Transverse colon (tissue), 4 donors: ENCODE measurements at regions not wholly inside any gene's neighbourhood (a gene's known extent, or its start where the extent isn't known, plus 50 kb on each side); places are given as distances from the start of the nearest gene placed in this dataset.

Experiments
- DNase-seq: peaks from one replicate; pipeline ENCODE4 v3.0.0-alpha.2; 2019
- H3K27ac ChIP-seq, 4 donors: fragments of 200-600 bp; sonication (generic); 2 replicates each; pipeline ENCODE4 v1.5.1; 2016 to 2018; ENCODE audit warnings: inconsistent platforms in 4 of 4
- H3K27me3 ChIP-seq: fragments of 200-600 bp; sonication (generic); 2 replicates; pipeline ENCODE4 v1.5.1; 2017; ENCODE audit warnings: inconsistent platforms
- H3K36me3 ChIP-seq, 4 donors: fragments of 200-600 bp; sonication (generic); 2 replicates each; pipeline ENCODE4 v1.5.1; 2017 to 2019; ENCODE audit warnings: inconsistent platforms in 4 of 4
- H3K4me1 ChIP-seq, 4 donors: fragments of 200-600 bp; sonication (generic); 2 replicates each; pipeline ENCODE4 v1.5.1; 2017 to 2020; ENCODE audit warnings: inconsistent platforms in 4 of 4
- H3K4me3 ChIP-seq, 4 donors: fragments of 200-600 bp; sonication (generic); 1 replicate in 1 of 4; 2 replicates in 3 of 4; pipeline versions ENCODE4 v1.5.1 to v1.6.1; 2017 to 2019; ENCODE audit warnings: inconsistent platforms in 4 of 4
- H3K9me3 ChIP-seq, 2 donors: fragments of 200-600 bp; sonication (generic); 2 replicates each; pipeline ENCODE4 v1.5.1; 2017 to 2019; ENCODE audit warnings: inconsistent platforms in 2 of 2
- CTCF ChIP-seq, 5 experiments: fragments of 200-600 bp in 3 of 5; fragments of 450-650 bp in 2 of 5; sonication (generic) in 3 of 5; IDR thresholded peaks; 1 replicate in 2 of 5; 2 replicates in 3 of 5; pipeline ENCODE4 v1.5.1; 2016 to 2017; ENCODE audit warnings: antibody characterized with exemption in 5 of 5, inconsistent platforms in 3 of 5, mild to moderate bottlenecking in 2 of 5, moderate library complexity in 1 of 5
- EP300 ChIP-seq: sonication (generic); formaldehyde crosslinking; IDR thresholded peaks from one replicate; pipeline ENCODE4 v1.6.1; 2017; ENCODE audit warnings: antibody characterized with exemption, low read depth
- POLR2A ChIP-seq: fragments of 450-650 bp; IDR thresholded peaks from one replicate; pipeline ENCODE4 v1.6.1; 2016; ENCODE audit warnings: antibody characterized with exemption, mild to moderate bottlenecking, moderate library complexity
- POLR2AphosphoS5 ChIP-seq, 3 donors: sonication (generic); formaldehyde crosslinking; IDR thresholded peaks; one replicate each; pipeline ENCODE4 v1.6.1; 2016; ENCODE audit warnings: antibody characterized with exemption in 3 of 3
- WGBS, 2 donors: methylation state at CpG; one replicate each; pipeline ENCODE4 v1.1.5; 2018; ENCODE audit warnings: low coverage in 1 of 2; 5-methylcytosine and 5-hydroxymethylcytosine counted together
- in situ Hi-C, 4 donors: fragments of 200-750 bp; cut with MboI; loops; one replicate each; pipeline versions ENCODE4 v1.15.0 to v1.15.1; 2017; ENCODE audit warnings: low sequenced_read_pairs in 3 of 4, low pct_ligation_motif_present in 1 of 4, low pct_unique_long_range_greater_than_20kb in 1 of 4
- intact Hi-C: fragments of 100-400 bp; cut with DNase I; formaldehyde crosslinking; loops from one replicate; pipeline ENCODE4 v1.15.1; 2023; ENCODE audit warnings: low total_unique reads

GRCh38 chr5:73365301-73365853 is 83.2 kb downstream of the FOXD1 start:
- Histone ChIP-seq H3K9me3 (no peaks in the 10 kb centered on the region), H3K4me3 (no peak overlapping the region), H3K27ac (no peak overlapping the region), H3K36me3 (no peaks in the 10 kb centered on the region), H3K27me3 (peaks cover 9% of the 10 kb centered on the region), H3K4me1 (no peaks in the 10 kb centered on the region)
- intact Hi-C loops (no loop called here), in situ Hi-C loops (no loop called here)
- TF ChIP-seq CTCF (IDR thresholded peaks at IDR 0.05) (no peak), POLR2AphosphoS5 (IDR thresholded peaks at IDR 0.05) (no peak), EP300 (no peak), POLR2A (no peak)
- 56 to 65% methylated on average over 4 of the region's 4 CpGs for WGBS, 2 donors
- no peak for DNase-seq

GRCh38 chr5:73363911-73364730 is 84.5 kb downstream of the FOXD1 start:
- H3K4me3 ChIP-seq: no peak overlapping the region
- 68 to 73% methylated on average over 4 of the region's 4 CpGs for WGBS, 2 donors
- intact Hi-C loops: no loop called here

GRCh38 chr5:73359395-73359794 is 89.2 kb downstream of the FOXD1 start:
- H3K4me3 ChIP-seq: no peak overlapping the region
- DNase-seq: no peak
- no peak for TF ChIP-seq POLR2A
- no peak for TF ChIP-seq POLR2AphosphoS5 (IDR thresholded peaks at IDR 0.05)
- TF ChIP-seq CTCF (IDR thresholded peaks at IDR 0.05): no peak
- TF ChIP-seq EP300: no peak
- 83 to 100% methylated on average over 1 of the region's 1 CpG for WGBS, 2 donors
- intact Hi-C loops (no loop called here), in situ Hi-C loops (no loop called here)
- H3K36me3 ChIP-seq: no peaks in the 10 kb centered on the region
- H3K9me3 ChIP-seq: no peaks in the 10 kb centered on the region
- no peak overlapping the region for H3K27ac ChIP-seq
- no peaks in the 10 kb centered on the region for H3K4me1 ChIP-seq
- H3K27me3 ChIP-seq: peaks cover 6% of the 10 kb centered on the region

More at GRCh38 chr5:73363911-73364730, 84.5 kb downstream of the FOXD1 start:
- Histone ChIP-seq H3K27me3 (peaks cover 9% of the 10 kb centered on the region), H3K4me1 (no peaks in the 10 kb centered on the region), H3K36me3 (no peaks in the 10 kb centered on the region), H3K9me3 (no peaks in the 10 kb centered on the region), H3K27ac (no peak overlapping the region)
- DNase-seq: no peak
- TF ChIP-seq POLR2AphosphoS5 (IDR thresholded peaks at IDR 0.05) (no peak), POLR2A (no peak)
- in situ Hi-C loops: no loop called here

- no peak for DNase-seq
- Histone ChIP-seq H3K9me3 (no peaks in the 10 kb centered on the region), H3K27me3 (peaks cover 14% of the 10 kb centered on the region), H3K27ac (no peak overlapping the region), H3K4me1 (no peaks in the 10 kb centered on the region), H3K4me3 (no peak overlapping the region), H3K36me3 (no peaks in the 10 kb centered on the region)
- whole genome bisulfite sequencing, 2 donors: 96% methylated on average over 3 of the region's 3 CpGs
- in situ Hi-C loops (no loop called here), intact Hi-C loops (no loop called here)
- TF ChIP-seq POLR2A (no peak), EP300 (no peak), CTCF (IDR thresholded peaks at IDR 0.05) (no peak), POLR2AphosphoS5 (IDR thresholded peaks at IDR 0.05) (no peak)
Observed at GRCh38 chr5:73358366-73358765, 90.2 kb downstream of the FOXD1 start.
